Ovary (tissue), 3 donors: ENCODE measurements at regions not wholly inside any gene's neighbourhood (a gene's known extent, or its start where the extent isn't known, plus 50 kb on each side); places are given as distances from the start of the nearest gene placed in this dataset.
"Not testable (repeated sequence)": the region's sequence is repeated elsewhere in the genome, so short reads cannot be mapped to it uniquely, and the experiment has no call there.

Source experiments
- CTCF ChIP-seq, 3 donors: fragments of 450-650 bp in 2 of 3; fragments of 200-600 bp in 1 of 3; IDR thresholded peaks; one replicate each; pipeline versions ENCODE4 v1.5.1 to v1.8.0; 2016 to 2022; ENCODE audit warnings: antibody characterized with exemption in 3 of 3, mild to moderate bottlenecking in 1 of 3
- EP300 ChIP-seq: sonication (generic); formaldehyde crosslinking; IDR thresholded peaks from one replicate; pipeline ENCODE4 v1.6.1; 2017; ENCODE audit warnings: antibody characterized with exemption
- POLR2A ChIP-seq: fragments of 450-650 bp; IDR thresholded peaks from one replicate; pipeline ENCODE4 v1.6.1; 2017; ENCODE audit warnings: antibody characterized with exemption, mild to moderate bottlenecking, moderate library complexity
- donor health status: DM: no; HTN: no; CAD: no.

GRCh38 chr2:242049492-242049891 lies 180.0 kb downstream of the RTP5 start:
- TF ChIP-seq CTCF (IDR thresholded peaks at IDR 0.05); POLR2A; EP300: not testable (repeated sequence)
